GM23248 (cell line): ENCODE measurements at regions not wholly inside any gene's neighbourhood (a gene's known extent, or its start where the extent isn't known, plus 50 kb on each side); places are given as distances from the start of the nearest gene placed in this dataset.

Source experiments
- EZH2 ChIP-seq: fragments of 200-600 bp; sonication (generic); IDR thresholded peaks from 2 replicates; pipeline ENCODE4 v1.6.1; 2018; ENCODE audit warnings: antibody characterized with exemption, mild to moderate bottlenecking; ENCODE audit not compliant: insufficient read depth, poor library complexity, severe bottlenecking
- EZH2phosphoT487 ChIP-seq: fragments of 200-600 bp; sonication (generic); IDR thresholded peaks from 2 replicates; pipeline ENCODE4 v1.6.1; 2018; ENCODE audit warnings: antibody characterized with exemption, moderate library complexity, mild to moderate bottlenecking, low read depth; ENCODE audit not compliant: insufficient read depth

GRCh38 chrX:147485207-147485606, 426.5 kb upstream of the FMR1 start:
- no peak for TF ChIP-seq EZH2
- TF ChIP-seq EZH2phosphoT487, result no peak
